Fibroblast of mammary gland (primary cell): ENCODE measurements at regions not wholly inside any gene's neighbourhood (a gene's known extent, or its start where the extent isn't known, plus 50 kb on each side); places are given as distances from the start of the nearest gene placed in this dataset.
"Not testable (repeated sequence)": the region's sequence is repeated elsewhere in the genome, so short reads cannot be mapped to it uniquely, and the experiment has no call there.

Experiments
- DNase-seq: peaks from one replicate; pipeline ENCODE4 v3.0.0-alpha.2; 2010; ENCODE audit warnings: low read depth
- H3K4me3 ChIP-seq: 2 replicates; pipeline ENCODE4 v1.5.1; 2011; ENCODE audit warnings: low read depth, mild to moderate bottlenecking, low read length, moderate library complexity; ENCODE audit not compliant: control insufficient read depth
- CTCF ChIP-seq: conservative IDR thresholded peaks from 2 replicates; pipeline ENCODE4 v1.5.1; 2011; ENCODE audit warnings: low read depth, low read length, inconsistent platforms; ENCODE audit not compliant: control insufficient read depth, insufficient read depth

- no peak for TF ChIP-seq CTCF
- H3K4me3 ChIP-seq: no peak overlapping the region
- DNase-seq: no peak
These were observed 403.0 kb downstream of the ZFHX3 start for GRCh38 chr16:72644911-72645310.

- no peak overlapping the region for H3K4me3 ChIP-seq
- no peak for TF ChIP-seq CTCF
These were observed 408.4 kb downstream of the ZFHX3 start for GRCh38 chr16:72639494-72639893.

GRCh38 chr16:72637306-72637705 lies 410.6 kb downstream of the ZFHX3 start:
- DNase-seq: peak; percentile 85
- H3K4me3 ChIP-seq: no peak overlapping the region
- TF ChIP-seq CTCF: no peak

More at GRCh38 chr16:72639494-72639893, 408.4 kb downstream of the ZFHX3 start:
- DNase-seq: no peak

DNA sequence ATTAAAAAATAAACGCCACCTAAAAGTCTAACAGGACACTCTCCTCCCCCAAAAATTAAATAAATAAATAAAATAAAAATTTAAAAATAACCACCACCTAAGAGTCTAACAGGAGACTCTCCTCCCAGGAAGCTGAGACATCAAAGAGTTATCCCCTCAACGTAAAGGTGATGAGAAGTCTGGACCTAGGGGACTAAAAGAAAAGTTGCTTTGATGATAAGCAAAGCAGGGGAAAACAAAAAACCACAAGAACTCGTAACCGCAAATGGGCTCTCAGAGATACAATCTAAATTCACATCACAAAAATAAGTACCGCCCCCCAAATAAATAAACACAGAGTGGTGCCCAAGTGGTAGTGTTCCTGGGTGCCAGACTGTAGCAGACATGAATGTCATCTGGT lies 412.2 kb downstream of the ZFHX3 start:
- TF ChIP-seq CTCF: no peak
- no peak overlapping the region for H3K4me3 ChIP-seq
- no peak for DNase-seq

DNA sequence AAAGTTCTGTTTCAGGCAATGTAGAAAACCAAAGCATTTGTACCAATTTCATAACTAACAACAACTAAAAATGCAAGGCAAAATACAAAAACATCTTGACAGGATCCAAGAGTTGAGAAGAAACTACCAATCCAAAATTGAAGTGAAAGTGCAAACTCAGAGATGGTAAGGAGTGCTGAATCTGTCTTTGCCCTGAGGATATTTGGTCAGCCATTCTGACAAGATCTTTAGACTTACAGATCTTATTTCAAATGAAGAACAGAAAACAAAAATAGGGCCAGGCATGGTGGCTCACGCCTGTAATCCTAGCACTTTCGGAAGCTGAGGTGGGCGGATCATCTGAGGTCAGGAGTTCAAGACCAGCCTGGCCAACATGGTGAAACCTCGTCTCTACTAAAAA lies 412.8 kb downstream of the ZFHX3 start:
- TF ChIP-seq CTCF: no peak
- H3K4me3 ChIP-seq: no peak overlapping the region
- DNase-seq: no peak

GRCh38 chr16:72627182-72627896 lies 420.6 kb downstream of the ZFHX3 start:
- DNase-seq, H3K4me3 ChIP-seq: not testable (repeated sequence)

DNA sequence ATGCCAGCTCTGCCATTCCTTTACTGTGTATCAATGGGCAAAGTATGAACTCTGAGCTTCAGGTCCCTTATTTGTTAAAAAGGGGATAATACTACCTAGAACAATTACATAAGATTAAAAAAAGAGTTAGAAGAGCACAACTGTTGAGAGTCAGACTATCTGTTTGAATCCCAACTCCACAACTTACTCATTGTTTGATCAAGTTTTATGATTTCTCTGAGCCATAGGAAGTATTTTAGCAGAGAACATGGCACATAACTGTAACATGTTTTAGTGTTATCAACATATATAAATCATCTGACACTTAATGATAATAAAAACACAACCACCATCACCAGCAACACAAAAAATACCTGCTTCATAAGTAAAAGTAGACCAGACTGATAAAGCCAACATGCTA lies 421.3 kb downstream of the ZFHX3 start:
- no peak for DNase-seq
- TF ChIP-seq CTCF: no peak

More for the DNA sequence above, 421.3 kb downstream of the ZFHX3 start:
- no peak overlapping the region for H3K4me3 ChIP-seq
